ENCODE measurements at regions not wholly inside any gene's neighbourhood (a gene's known extent, or its start where the extent isn't known, plus 50 kb on each side); places are given as distances from the start of the nearest gene placed in this dataset.

GRCh38 chrX:118212817-118213183 lies 96.2 kb upstream of the KLHL13 start:
- TF ChIP-seq CTCF (IDR thresholded peaks at IDR 0.05) (no peak), EZH2 (IDR thresholded peaks at IDR 0.05; ENCODE audit: borderline replicate concordance, insufficient read depth, low read depth, low read length, poor library complexity, severe bottlenecking) (no peak)

All from B cell (primary cell).